ENCODE measurements at regions not wholly inside any gene's neighbourhood (a gene's known extent, or its start where the extent isn't known, plus 50 kb on each side); places are given as distances from the start of the nearest gene placed in this dataset.
"Not testable (repeated sequence)": the region's sequence is repeated elsewhere in the genome, so short reads cannot be mapped to it uniquely, and the experiment has no call there.

GRCh38 chr10:25704622-25705021, 229.4 kb upstream of the MYO3A start:
- intact Hi-C loops (cut with DNase I), result no loop called here
- no peak for DNase-seq
- no peak for ATAC-seq

- DNase-seq, result no peak
- intact Hi-C loops (cut with DNase I), result no loop called here
- no peak for ATAC-seq
These were observed 226.5 kb upstream of the MYO3A start for GRCh38 chr10:25707572-25707971.

- DNase-seq (no peak), ATAC-seq (no peak)
- intact Hi-C loops (cut with DNase I), result no loop called here
These were observed 225.9 kb upstream of the MYO3A start for GRCh38 chr10:25707976-25708671.

- no peak for ATAC-seq
These were observed 220.2 kb upstream of the MYO3A start for GRCh38 chr10:25713894-25714240.

GRCh38 chr10:25724241-25724640, 209.8 kb upstream of the MYO3A start:
- ATAC-seq, result no peak
- no peak for DNase-seq
- intact Hi-C loops (cut with DNase I), result no loop called here

More at GRCh38 chr10:25713894-25714240, 220.2 kb upstream of the MYO3A start:
- intact Hi-C loops (cut with DNase I), result loop anchor here in 1 of 2 donors (10.0 kb wide), 1 partner anchor 599 kb away; no protein-coding TSS in a partner anchor
- no peak for DNase-seq

- intact Hi-C loops (cut with DNase I), result no loop called here
- DNase-seq, result no peak
- ATAC-seq, result peak in 1 of 2 donors; percentile 30
These were observed 207.9 kb upstream of the MYO3A start for GRCh38 chr10:25725917-25726716.

- no peak for DNase-seq
- intact Hi-C loops (cut with DNase I), result no loop called here
- ATAC-seq, result no peak
These were observed 195.3 kb upstream of the MYO3A start for GRCh38 chr10:25738776-25739175.

- no peak for ATAC-seq
- intact Hi-C loops (cut with DNase I), result no loop called here
These were observed 190.2 kb upstream of the MYO3A start for GRCh38 chr10:25743832-25744231.

GRCh38 chr10:25744574-25744973, 189.5 kb upstream of the MYO3A start:
- intact Hi-C loops (cut with DNase I), result no loop called here

More at GRCh38 chr10:25743832-25744231, 190.2 kb upstream of the MYO3A start:
- no peak for DNase-seq

GRCh38 chr10:25745976-25746375, 188.1 kb upstream of the MYO3A start:
- intact Hi-C loops (cut with DNase I), result no loop called here
- ATAC-seq, result no peak
- no peak for DNase-seq

More at GRCh38 chr10:25744574-25744973, 189.5 kb upstream of the MYO3A start:
- DNase-seq (no peak), ATAC-seq (no peak)

- intact Hi-C loops (cut with DNase I), result no loop called here
- no peak for ATAC-seq
- no peak for DNase-seq
These were observed 186.9 kb upstream of the MYO3A start for GRCh38 chr10:25747084-25747483.

- intact Hi-C loops (cut with DNase I), result no loop called here
- ATAC-seq, result no peak
- DNase-seq, result no peak
These were observed 185.5 kb upstream of the MYO3A start for GRCh38 chr10:25748509-25748908.

GRCh38 chr10:25753776-25754175, 180.3 kb upstream of the MYO3A start:
- peak in 1 of 2 donors; percentile 53 for ATAC-seq
- intact Hi-C loops (cut with DNase I), result no loop called here
- no peak for DNase-seq

- DNase-seq; intact Hi-C loops (cut with DNase I); ATAC-seq: not testable (repeated sequence)
These were observed 178.2 kb upstream of the MYO3A start for GRCh38 chr10:25755874-25756273.

GRCh38 chr10:25756784-25757183, 177.2 kb upstream of the MYO3A start:
- DNase-seq (no peak), ATAC-seq (no peak)
- intact Hi-C loops (cut with DNase I), result no loop called here

- intact Hi-C loops (cut with DNase I), result no loop called here
- no peak for ATAC-seq
These were observed 176.0 kb upstream of the MYO3A start for GRCh38 chr10:25758041-25758457.

GRCh38 chr10:25758511-25758910, 175.5 kb upstream of the MYO3A start:
- intact Hi-C loops (cut with DNase I), result no loop called here
- ATAC-seq, result no peak
- no peak for DNase-seq

More at GRCh38 chr10:25758041-25758457, 176.0 kb upstream of the MYO3A start:
- no peak for DNase-seq

- no peak for DNase-seq
- ATAC-seq, result no peak
- intact Hi-C loops (cut with DNase I), result no loop called here
These were observed 172.1 kb upstream of the MYO3A start for GRCh38 chr10:25761937-25762336.

- ATAC-seq (no peak), DNase-seq (no peak)
- intact Hi-C loops (cut with DNase I), result no loop called here
These were observed 167.8 kb upstream of the MYO3A start for GRCh38 chr10:25766213-25766612.

- ATAC-seq (no peak), DNase-seq (no peak)
- intact Hi-C loops (cut with DNase I), result no loop called here
These were observed 167.3 kb upstream of the MYO3A start for GRCh38 chr10:25766687-25767221.

Data from left cardiac atrium (tissue), 4 donors.